Erythroblast (primary cell): ENCODE measurements at regions not wholly inside any gene's neighbourhood (a gene's known extent, or its start where the extent isn't known, plus 50 kb on each side); places are given as distances from the start of the nearest gene placed in this dataset.

Experiments used
- GATA1 ChIP-seq: IDR thresholded peaks from 2 replicates; pipeline ENCODE4 v1.6.1; 2011; ENCODE audit warnings: low read depth, mild to moderate bottlenecking, control low read depth, low read length, moderate library complexity
- POLR2A ChIP-seq: IDR thresholded peaks from 2 replicates; pipeline ENCODE4 v1.6.1; 2011; ENCODE audit warnings: mild to moderate bottlenecking, low read length

DNA sequence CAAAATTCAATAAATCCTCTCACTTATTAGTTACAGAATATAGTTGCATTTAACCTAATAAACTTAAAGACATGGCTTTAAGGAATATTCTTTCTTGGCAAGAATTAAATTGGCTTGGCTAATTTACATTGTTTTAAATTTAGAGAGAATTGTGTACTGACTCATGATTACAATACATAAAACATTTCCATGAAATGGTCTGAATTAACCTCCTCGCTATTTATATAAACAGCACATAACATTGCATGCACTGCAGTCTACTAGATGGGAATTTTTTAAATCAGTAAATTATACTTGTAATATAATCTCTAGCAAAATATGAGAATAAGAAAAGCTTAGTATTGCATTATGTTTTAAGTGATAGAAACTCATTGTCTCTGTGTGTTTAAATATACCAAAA, 268.9 kb downstream of the SHOX2 start:
- TF ChIP-seq POLR2A, result no peak
- TF ChIP-seq GATA1, result no peak
